Activated CD8-positive, alpha-beta T cell treated with anti-CD3 and anti-CD28 coated beads for 36 hours (primary cell): ENCODE measurements at regions not wholly inside any gene's neighbourhood (a gene's known extent, or its start where the extent isn't known, plus 50 kb on each side); places are given as distances from the start of the nearest gene placed in this dataset.

ENCODE experiments used
- ATAC-seq: fragments of 200-7000 bp; cut with Tn5 transposase; one replicate; pipeline ENCODE4 v1.10.0; 2021; ENCODE audit warnings: mild to moderate bottlenecking, moderate library complexity
- CTCF ChIA-PET: fragments of 350-600 bp; sonication (Branson Sonifier 250); formaldehyde crosslinking; loops from one replicate; lab custom pipeline; 2021; ENCODE audit warnings: antibody characterized with exemption; lab: Charles Lee
- POLR2A ChIA-PET: fragments of 350-600 bp; sonication (Branson Sonifier 250); formaldehyde crosslinking; loops from one replicate; lab custom pipeline; 2021; ENCODE audit warnings: antibody characterized with exemption; lab: Charles Lee
- DNase-seq: peaks from one replicate; pipeline ENCODE4 v3.0.0-alpha.2; 2020
- H3K27ac Mint-ChIP-seq: one replicate; pipeline ENCODE4 v1.8.0; 2021; ENCODE audit warnings: mild to moderate bottlenecking, mixed read lengths
- H3K27me3 Mint-ChIP-seq: one replicate; pipeline ENCODE4 v1.8.0; 2021; ENCODE audit warnings: mixed read lengths
- H3K36me3 Mint-ChIP-seq: one replicate; pipeline ENCODE4 v1.8.0; 2021; ENCODE audit warnings: low read depth, mixed read lengths
- H3K4me1 Mint-ChIP-seq: one replicate; pipeline ENCODE4 v1.8.0; 2021; ENCODE audit warnings: low read depth, mixed read lengths
- H3K4me3 Mint-ChIP-seq: one replicate; pipeline ENCODE4 v1.8.0; 2021; ENCODE audit warnings: mild to moderate bottlenecking, moderate library complexity, mixed read lengths
- H3K9me3 Mint-ChIP-seq: one replicate; pipeline ENCODE4 v1.8.0; 2021; ENCODE audit warnings: mixed read lengths
- intact Hi-C: fragments of 100-400 bp; cut with micrococcal nuclease; formaldehyde crosslinking; loops from one replicate; pipeline ENCODE4 v1.10.0; 2022
- TF ChIP-seq, protein P1 (sequence below): fragments of 200-600 bp; IDR thresholded peaks from one replicate; pipeline ENCODE4 v1.8.0; 2022; ENCODE audit warnings: antibody characterized with exemption, mild to moderate bottlenecking

- intact Hi-C loops = no loop called here
- H3K36me3 Mint-ChIP-seq = no peaks in the 10 kb centered on the region
- no peak overlapping the region for H3K27ac Mint-ChIP-seq
- H3K27me3 Mint-ChIP-seq = peaks cover 2% of the 10 kb centered on the region
- ChIA-PET POLR2A (no interaction called here), CTCF (no interaction called here)
- DNase-seq (no peak), ATAC-seq (no peak)
- no peaks in the 10 kb centered on the region for H3K4me1 Mint-ChIP-seq
- no peaks in the 10 kb centered on the region for H3K9me3 Mint-ChIP-seq
- no peak overlapping the region for H3K4me3 Mint-ChIP-seq
- TF ChIP-seq, protein P1, sequence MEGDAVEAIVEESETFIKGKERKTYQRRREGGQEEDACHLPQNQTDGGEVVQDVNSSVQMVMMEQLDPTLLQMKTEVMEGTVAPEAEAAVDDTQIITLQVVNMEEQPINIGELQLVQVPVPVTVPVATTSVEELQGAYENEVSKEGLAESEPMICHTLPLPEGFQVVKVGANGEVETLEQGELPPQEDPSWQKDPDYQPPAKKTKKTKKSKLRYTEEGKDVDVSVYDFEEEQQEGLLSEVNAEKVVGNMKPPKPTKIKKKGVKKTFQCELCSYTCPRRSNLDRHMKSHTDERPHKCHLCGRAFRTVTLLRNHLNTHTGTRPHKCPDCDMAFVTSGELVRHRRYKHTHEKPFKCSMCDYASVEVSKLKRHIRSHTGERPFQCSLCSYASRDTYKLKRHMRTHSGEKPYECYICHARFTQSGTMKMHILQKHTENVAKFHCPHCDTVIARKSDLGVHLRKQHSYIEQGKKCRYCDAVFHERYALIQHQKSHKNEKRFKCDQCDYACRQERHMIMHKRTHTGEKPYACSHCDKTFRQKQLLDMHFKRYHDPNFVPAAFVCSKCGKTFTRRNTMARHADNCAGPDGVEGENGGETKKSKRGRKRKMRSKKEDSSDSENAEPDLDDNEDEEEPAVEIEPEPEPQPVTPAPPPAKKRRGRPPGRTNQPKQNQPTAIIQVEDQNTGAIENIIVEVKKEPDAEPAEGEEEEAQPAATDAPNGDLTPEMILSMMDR = no peak
Observed at GRCh38 chrX:132568291-132568690, 79.5 kb upstream of the MBNL3 start.

DNA sequence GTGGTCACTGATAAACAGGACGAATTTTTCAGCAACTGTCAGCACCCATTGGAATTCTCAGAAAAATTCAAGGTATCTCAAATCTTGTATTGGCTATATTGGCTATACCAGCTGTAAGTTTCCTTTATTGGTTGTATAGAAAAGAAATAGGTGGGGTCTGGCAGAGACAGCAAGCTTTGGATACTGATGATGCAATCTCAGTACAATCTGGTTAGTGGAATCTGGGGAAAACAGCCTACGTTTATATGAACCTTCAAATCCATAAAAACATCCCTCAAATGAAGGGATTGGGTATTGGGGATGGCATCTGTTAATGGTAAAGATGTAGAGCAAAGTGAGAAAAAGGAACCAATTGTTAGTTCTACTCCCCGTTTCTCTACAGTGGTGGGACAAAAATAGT is 76.4 kb upstream of the MBNL3 start:
- POLR2A ChIA-PET = no interaction called here
- no peaks in the 10 kb centered on the region for H3K9me3 Mint-ChIP-seq
- ATAC-seq (no peak), DNase-seq (no peak)
- intact Hi-C loops = no loop called here
- no peak overlapping the region for H3K27ac Mint-ChIP-seq
- CTCF ChIA-PET = no interaction called here
- H3K4me3 Mint-ChIP-seq = no peak overlapping the region
- H3K36me3 Mint-ChIP-seq = no peaks in the 10 kb centered on the region
- TF ChIP-seq, protein P1 = no peak
- peaks cover 4% of the 10 kb centered on the region for H3K27me3 Mint-ChIP-seq
- H3K4me1 Mint-ChIP-seq = no peaks in the 10 kb centered on the region

GRCh38 chrX:132563976-132564375 is 75.1 kb upstream of the MBNL3 start:
- no peaks in the 10 kb centered on the region for H3K36me3 Mint-ChIP-seq
- H3K27ac Mint-ChIP-seq = no peak overlapping the region
- intact Hi-C loops = no loop called here
- no peak overlapping the region for H3K4me3 Mint-ChIP-seq
- H3K4me1 Mint-ChIP-seq = no peaks in the 10 kb centered on the region
- H3K9me3 Mint-ChIP-seq = no peaks in the 10 kb centered on the region
- ChIA-PET CTCF (no interaction called here), POLR2A (no interaction called here)
- ATAC-seq = no peak
- no peak for DNase-seq
- TF ChIP-seq, protein P1 = no peak
- peaks cover 4% of the 10 kb centered on the region for H3K27me3 Mint-ChIP-seq

GRCh38 chrX:132561974-132562373 is 73.1 kb upstream of the MBNL3 start:
- DNase-seq (no peak), ATAC-seq (no peak)
- intact Hi-C loops = no loop called here
- Mint-ChIP-seq H3K9me3 (no peaks in the 10 kb centered on the region), H3K4me1 (no peaks in the 10 kb centered on the region), H3K27me3 (peaks cover 4% of the 10 kb centered on the region), H3K4me3 (no peak overlapping the region), H3K36me3 (no peaks in the 10 kb centered on the region), H3K27ac (no peak overlapping the region)
- CTCF ChIA-PET = no interaction called here
- TF ChIP-seq, protein P1 = no peak
- POLR2A ChIA-PET = no interaction called here

- peaks cover 4% of the 10 kb centered on the region for H3K27me3 Mint-ChIP-seq
- no peak overlapping the region for H3K4me3 Mint-ChIP-seq
- no peaks in the 10 kb centered on the region for H3K4me1 Mint-ChIP-seq
- ChIA-PET CTCF (no interaction called here), POLR2A (no interaction called here)
- no peaks in the 10 kb centered on the region for H3K36me3 Mint-ChIP-seq
- H3K9me3 Mint-ChIP-seq = no peaks in the 10 kb centered on the region
- TF ChIP-seq, protein P1 = no peak
- intact Hi-C loops = no loop called here
- DNase-seq (no peak), ATAC-seq (no peak)
- H3K27ac Mint-ChIP-seq = no peak overlapping the region
Observed at GRCh38 chrX:132561483-132561882, 72.6 kb upstream of the MBNL3 start.
